Uterus (tissue), 2 donors: ENCODE measurements at regions not wholly inside any gene's neighbourhood (a gene's known extent, or its start where the extent isn't known, plus 50 kb on each side); places are given as distances from the start of the nearest gene placed in this dataset.

ENCODE experiments used
- CTCF ChIP-seq, 4 experiments: fragments of 200-600 bp in 2 of 4; fragments of 450-650 bp in 2 of 4; sonication (generic) in 2 of 4; IDR thresholded peaks; one replicate each; pipeline ENCODE4 v1.5.1; 2016 to 2019; ENCODE audit warnings: antibody characterized with exemption in 4 of 4, mild to moderate bottlenecking in 2 of 4, moderate library complexity in 1 of 4
- POLR2A ChIP-seq, 2 donors: fragments of 450-650 bp; IDR thresholded peaks; one replicate each; pipeline ENCODE4 v1.6.1; 2016; ENCODE audit warnings: antibody characterized with exemption in 2 of 2, mild to moderate bottlenecking in 1 of 2, moderate library complexity in 1 of 2

- TF ChIP-seq CTCF (IDR thresholded peaks at IDR 0.05) (no peak), POLR2A (IDR thresholded peaks at IDR 0.05) (no peak)
These were observed 154.1 kb upstream of the CPEB2 start for GRCh38 chr4:14848229-14848628.
